ENCODE measurements at regions not wholly inside any gene's neighbourhood (a gene's known extent, or its start where the extent isn't known, plus 50 kb on each side); places are given as distances from the start of the nearest gene placed in this dataset.

- Histone ChIP-seq H3K4me3 (no peak overlapping the region), H3K27ac (no peak overlapping the region), H3K4me1 (no peaks in the 10 kb centered on the region), H3K27me3 (no peaks in the 10 kb centered on the region), H3K9me3 (no peaks in the 10 kb centered on the region), H3K36me3 (no peaks in the 10 kb centered on the region)
- DNase-seq (ENCODE audit: low spot score) = no peak
- TF ChIP-seq CTCF (IDR thresholded peaks at IDR 0.05) = no peak
These were observed 1161.2 kb downstream of the ROBO2 start for GRCh38 chr3:78201091-78201490.

GRCh38 chr3:78204977-78205376 is 1165.1 kb downstream of the ROBO2 start:
- no peak overlapping the region for H3K4me3 ChIP-seq
- no peaks in the 10 kb centered on the region for H3K9me3 ChIP-seq
- H3K27me3 ChIP-seq = no peaks in the 10 kb centered on the region
- H3K36me3 ChIP-seq = no peaks in the 10 kb centered on the region
- H3K27ac ChIP-seq = no peak overlapping the region
- peak in 1 of 2 donors; percentile 18 for TF ChIP-seq CTCF (IDR thresholded peaks at IDR 0.05)
- DNase-seq (ENCODE audit: low spot score) = no peak
- no peaks in the 10 kb centered on the region for H3K4me1 ChIP-seq

- no peaks in the 10 kb centered on the region for H3K9me3 ChIP-seq
- H3K4me3 ChIP-seq = no peak overlapping the region
- no peaks in the 10 kb centered on the region for H3K36me3 ChIP-seq
- H3K4me1 ChIP-seq = no peaks in the 10 kb centered on the region
- no peak for DNase-seq (ENCODE audit: low spot score)
- no peaks in the 10 kb centered on the region for H3K27me3 ChIP-seq
- no peak overlapping the region for H3K27ac ChIP-seq
- TF ChIP-seq CTCF (IDR thresholded peaks at IDR 0.05) = no peak
These were observed 1181.4 kb downstream of the ROBO2 start for GRCh38 chr3:78221300-78221699.

GRCh38 chr3:78221796-78222195 is 1181.9 kb downstream of the ROBO2 start:
- no peaks in the 10 kb centered on the region for H3K4me1 ChIP-seq
- TF ChIP-seq CTCF (IDR thresholded peaks at IDR 0.05) = no peak
- no peak for DNase-seq (ENCODE audit: low spot score)
- H3K27ac ChIP-seq = no peak overlapping the region
- H3K36me3 ChIP-seq = no peaks in the 10 kb centered on the region
- H3K9me3 ChIP-seq = no peaks in the 10 kb centered on the region
- no peaks in the 10 kb centered on the region for H3K27me3 ChIP-seq
- no peak overlapping the region for H3K4me3 ChIP-seq

GRCh38 chr3:78235841-78236240 is 1195.9 kb downstream of the ROBO2 start:
- Histone ChIP-seq H3K27ac (no peak overlapping the region), H3K27me3 (no peaks in the 10 kb centered on the region), H3K9me3 (peaks cover 0 to 15% of the 10 kb centered on the region in 2 donors), H3K4me1 (no peaks in the 10 kb centered on the region), H3K4me3 (no peak overlapping the region), H3K36me3 (no peaks in the 10 kb centered on the region)
- no peak for TF ChIP-seq CTCF (IDR thresholded peaks at IDR 0.05)
- no peak for DNase-seq (ENCODE audit: low spot score)

- Histone ChIP-seq H3K36me3 (no peaks in the 10 kb centered on the region), H3K9me3 (peaks cover 0 to 24% of the 10 kb centered on the region in 2 donors), H3K4me3 (no peak overlapping the region), H3K27me3 (no peaks in the 10 kb centered on the region), H3K27ac (no peak overlapping the region), H3K4me1 (no peaks in the 10 kb centered on the region)
- TF ChIP-seq CTCF (IDR thresholded peaks at IDR 0.05) = no peak
- DNase-seq (ENCODE audit: low spot score) = no peak
These were observed 1198.9 kb downstream of the ROBO2 start for GRCh38 chr3:78238811-78239210.

Measured in right atrium auricular region (tissue), 2 donors.